ENCODE measurements at regions not wholly inside any gene's neighbourhood (a gene's known extent, or its start where the extent isn't known, plus 50 kb on each side); places are given as distances from the start of the nearest gene placed in this dataset.

- TF ChIP-seq CTCF (IDR thresholded peaks at IDR 0.05; ENCODE audit: low read depth, low read length, missing input control) (no peak), ZBTB33 (IDR thresholded peaks at IDR 0.05) (no peak)
These were observed 196.5 kb upstream of the NAALADL2 start (continued) for GRCh38 chr3:174662653-174663052.

- TF ChIP-seq RAD21 (IDR thresholded peaks at IDR 0.05) (no peak), RXRA (IDR thresholded peaks at IDR 0.05) (no peak), NR2F2 (IDR thresholded peaks at IDR 0.05) (no peak), EGR1 (IDR thresholded peaks at IDR 0.05; ENCODE audit: low read depth in 2 of 2) (no peak), JUND (IDR thresholded peaks at IDR 0.05) (no peak), REST (IDR thresholded peaks at IDR 0.05) (no peak), HNF4A (conservative IDR thresholded peaks at IDR 0.05) (no peak), HNF4G (IDR thresholded peaks at IDR 0.05) (no peak), MAX (IDR thresholded peaks at IDR 0.05) (no peak), GABPA (IDR thresholded peaks at IDR 0.05 in 1 of 2, conservative IDR thresholded peaks at IDR 0.05 in 1 of 2) (no peak), TAF1 (conservative IDR thresholded peaks at IDR 0.05) (no peak), CTCF (IDR thresholded peaks at IDR 0.05; ENCODE audit: low read depth, low read length, missing input control) (no peak), ATF3 (IDR thresholded peaks at IDR 0.05) (no peak), FOXA2 (IDR thresholded peaks at IDR 0.05) (no peak), FOXA1 (IDR thresholded peaks at IDR 0.05) (no peak)
- Histone ChIP-seq H3K9me3 (ENCODE audit: control insufficient read depth in 4 of 4, low read length in 3 of 4) (no peaks in the 10 kb centered on the region), H3K4me3 (ENCODE audit: low read depth in 1 of 3, low read length in 3 of 3) (no peak overlapping the region), H3K36me3 (ENCODE audit: control insufficient read depth in 4 of 4, insufficient read depth in 3 of 4, low read depth in 1 of 4, low read length in 3 of 4) (no peaks in the 10 kb centered on the region), H3K27ac (ENCODE audit: low read depth in 1 of 2, low read length in 2 of 2) (no peak overlapping the region), H3K9ac (ENCODE audit: low read depth in 1 of 2, low read length in 2 of 2) (no peak overlapping the region), H3K27me3 (ENCODE audit: control insufficient read depth in 4 of 4, insufficient read depth in 4 of 4, low read length in 3 of 4) (no peaks in the 10 kb centered on the region), H3K4me1 (ENCODE audit: control insufficient read depth in 4 of 4, insufficient read depth in 4 of 4, low read length in 3 of 4) (no peaks in the 10 kb centered on the region)
- WGBS = 74% methylated on average over 1 of the region's 1 CpG
- DNase-seq (ENCODE audit: low spot score) = no peak
These were observed 191.7 kb upstream of the NAALADL2 start for GRCh38 chr3:174667386-174667785.
